Naive B cell (primary cell): ENCODE measurements at regions not wholly inside any gene's neighbourhood (a gene's known extent, or its start where the extent isn't known, plus 50 kb on each side); places are given as distances from the start of the nearest gene placed in this dataset.
A peak's percentile ranks its signal among the peaks of the same experiment; 100 is the strongest.

ENCODE experiments used
- ATAC-seq, 2 donors: fragments of 150-1000 bp; cut with Tn5 transposase; 2 replicates each; pipeline ENCODE4 v1.10.0; 2021; ENCODE audit warnings: low read depth in 2 of 2, mild to moderate bottlenecking in 2 of 2, moderate library complexity in 2 of 2
- DNase-seq: peaks from one replicate; pipeline ENCODE4 v3.0.0; 2022
- H3K27ac Mint-ChIP-seq, 6 donors: one replicate each; pipeline ENCODE4 v1.8.0; 2020 to 2022; ENCODE audit warnings: mild to moderate bottlenecking in 6 of 6, mixed read lengths in 6 of 6, moderate library complexity in 5 of 6, inconsistent platforms in 2 of 6
- H3K27me3 Mint-ChIP-seq, 3 donors: one replicate each; pipeline ENCODE4 v1.8.0; 2021 to 2022; ENCODE audit warnings: mixed read lengths in 3 of 3, mild to moderate bottlenecking in 1 of 3
- H3K36me3 Mint-ChIP-seq, 2 donors: one replicate each; pipeline ENCODE4 v1.8.0; 2020 to 2022; ENCODE audit warnings: mixed read lengths in 2 of 2, inconsistent platforms in 1 of 2, mild to moderate bottlenecking in 1 of 2
- H3K4me1 Mint-ChIP-seq, 3 donors: one replicate each; pipeline ENCODE4 v1.8.0; 2020 to 2022; ENCODE audit warnings: mixed read lengths in 3 of 3, inconsistent platforms in 1 of 3, mild to moderate bottlenecking in 1 of 3, moderate library complexity in 1 of 3
- H3K4me3 Mint-ChIP-seq, 8 donors: one replicate each; pipeline ENCODE4 v1.8.0; 2020 to 2022; ENCODE audit warnings: mild to moderate bottlenecking in 8 of 8, mixed read lengths in 8 of 8, moderate library complexity in 8 of 8, inconsistent platforms in 2 of 8
- H3K9me3 Mint-ChIP-seq, 7 donors: one replicate each; pipeline ENCODE4 v1.8.0; 2020 to 2022; ENCODE audit warnings: mixed read lengths in 7 of 7, mild to moderate bottlenecking in 5 of 7, inconsistent platforms in 2 of 7, moderate library complexity in 1 of 7

GRCh38 chr22:34567367-34567766, 498.6 kb upstream of the ISX start:
- Mint-ChIP-seq H3K36me3 (peaks cover 0 to 7% of the 10 kb centered on the region in 2 donors), H3K27ac (no peak overlapping the region), H3K4me3 (no peak overlapping the region), H3K27me3 (peaks cover 6 to 11% (median 9%) of the 10 kb centered on the region in 3 donors), H3K4me1 (no peaks in the 10 kb centered on the region), H3K9me3 (peaks cover 0 to 14% (median 5%) of the 10 kb centered on the region in 7 donors)
- ATAC-seq, result no peak
- no peak for DNase-seq

GRCh38 chr22:34570408-34570807, 495.6 kb upstream of the ISX start:
- Mint-ChIP-seq H3K27me3 (peaks cover 0 to 6% (median 0%) of the 10 kb centered on the region in 3 donors), H3K9me3 (peaks cover 0 to 17% (median 4%) of the 10 kb centered on the region in 7 donors), H3K36me3 (no peaks in the 10 kb centered on the region), H3K27ac (no peak overlapping the region), H3K4me1 (no peaks in the 10 kb centered on the region), H3K4me3 (no peak overlapping the region)
- ATAC-seq, result no peak
- DNase-seq, result no peak

GRCh38 chr22:34579519-34579918, 486.4 kb upstream of the ISX start:
- Mint-ChIP-seq H3K9me3 (peaks cover 0 to 10% (median 7%) of the 10 kb centered on the region in 7 donors), H3K27ac (no peak overlapping the region), H3K4me3 (no peak overlapping the region), H3K27me3 (peaks cover 0 to 5% (median 0%) of the 10 kb centered on the region in 3 donors), H3K36me3 (no peaks in the 10 kb centered on the region), H3K4me1 (no peaks in the 10 kb centered on the region)
- ATAC-seq, result no peak
- no peak for DNase-seq

- Mint-ChIP-seq H3K9me3 (peaks cover 0 to 4% (median 0%) of the 10 kb centered on the region in 7 donors), H3K27me3 (peaks cover 0 to 5% (median 5%) of the 10 kb centered on the region in 3 donors), H3K4me3 (no peak overlapping the region), H3K27ac (peak overlapping the region in 1 of 6 donors; percentile 50), H3K36me3 (no peaks in the 10 kb centered on the region), H3K4me1 (no peaks in the 10 kb centered on the region)
- DNase-seq, result no peak
- ATAC-seq, result no peak
Observed at GRCh38 chr22:34587357-34588356, 478.3 kb upstream of the ISX start.

- Mint-ChIP-seq H3K27me3 (peaks cover 0 to 5% (median 5%) of the 10 kb centered on the region in 3 donors), H3K27ac (no peak overlapping the region), H3K4me1 (no peaks in the 10 kb centered on the region), H3K36me3 (no peaks in the 10 kb centered on the region), H3K4me3 (no peak overlapping the region), H3K9me3 (peaks cover 0 to 3% (median under 1%) of the 10 kb centered on the region in 7 donors)
- ATAC-seq (no peak), DNase-seq (no peak)
Observed at GRCh38 chr22:34588871-34589545, 476.9 kb upstream of the ISX start.

- no peak overlapping the region for H3K27ac Mint-ChIP-seq
Observed at GRCh38 chr22:34592123-34592740, 473.7 kb upstream of the ISX start.

GRCh38 chr22:34599567-34599966, 466.4 kb upstream of the ISX start:
- Mint-ChIP-seq H3K27ac (no peak overlapping the region), H3K4me3 (no peak overlapping the region), H3K36me3 (no peaks in the 10 kb centered on the region), H3K4me1 (no peaks in the 10 kb centered on the region), H3K27me3 (peaks cover 0 to 8% (median 0%) of the 10 kb centered on the region in 3 donors), H3K9me3 (peaks cover 0 to 5% (median 0%) of the 10 kb centered on the region in 7 donors)
- no peak for DNase-seq
- ATAC-seq, result no peak

More at GRCh38 chr22:34592123-34592740, 473.7 kb upstream of the ISX start:
- Mint-ChIP-seq H3K27me3 (peaks cover 0 to 9% (median 5%) of the 10 kb centered on the region in 3 donors), H3K4me1 (no peaks in the 10 kb centered on the region), H3K9me3 (peaks cover 0 to 7% (median 3%) of the 10 kb centered on the region in 7 donors), H3K4me3 (no peak overlapping the region), H3K36me3 (no peaks in the 10 kb centered on the region)
- no peak for ATAC-seq
- DNase-seq, result no peak

- Mint-ChIP-seq H3K4me1 (no peaks in the 10 kb centered on the region), H3K27me3 (peaks cover 0 to 17% (median 0%) of the 10 kb centered on the region in 3 donors), H3K36me3 (no peaks in the 10 kb centered on the region), H3K4me3 (no peak overlapping the region), H3K27ac (no peak overlapping the region), H3K9me3 (peaks cover 0 to 2% (median 0%) of the 10 kb centered on the region in 7 donors)
- ATAC-seq, result no peak
- DNase-seq, result no peak
Observed at GRCh38 chr22:34604312-34604711, 461.6 kb upstream of the ISX start.

GRCh38 chr22:34608106-34608505, 457.9 kb upstream of the ISX start:
- Mint-ChIP-seq H3K27me3 (peaks cover 0 to 17% (median 0%) of the 10 kb centered on the region in 3 donors), H3K4me1 (no peaks in the 10 kb centered on the region), H3K9me3 (peaks cover 0 to 7% (median 5%) of the 10 kb centered on the region in 7 donors), H3K4me3 (no peak overlapping the region), H3K36me3 (no peaks in the 10 kb centered on the region), H3K27ac (no peak overlapping the region)
- no peak for ATAC-seq
- no peak for DNase-seq

GRCh38 chr22:34608540-34609115, 457.3 kb upstream of the ISX start:
- peaks cover 0 to 22% (median 0%) of the 10 kb centered on the region in 3 donors for H3K27me3 Mint-ChIP-seq
- H3K27ac Mint-ChIP-seq, result no peak overlapping the region
- no peak for DNase-seq
- no peak overlapping the region for H3K4me3 Mint-ChIP-seq
- H3K36me3 Mint-ChIP-seq, result no peaks in the 10 kb centered on the region
- no peak for ATAC-seq
- H3K4me1 Mint-ChIP-seq, result no peaks in the 10 kb centered on the region
- H3K9me3 Mint-ChIP-seq, result peaks cover 0 to 11% (median 6%) of the 10 kb centered on the region in 7 donors

GRCh38 chr22:34609646-34610045, 456.3 kb upstream of the ISX start:
- DNase-seq, result no peak
- no peak for ATAC-seq
- Mint-ChIP-seq H3K4me3 (no peak overlapping the region), H3K4me1 (no peaks in the 10 kb centered on the region), H3K36me3 (no peaks in the 10 kb centered on the region), H3K9me3 (peaks cover 0 to 11% (median 6%) of the 10 kb centered on the region in 7 donors), H3K27me3 (peaks cover 0 to 19% (median 0%) of the 10 kb centered on the region in 3 donors), H3K27ac (no peak overlapping the region)

- DNase-seq, result no peak
- Mint-ChIP-seq H3K9me3 (peaks cover 0 to 5% (median 0%) of the 10 kb centered on the region in 7 donors), H3K4me3 (no peak overlapping the region), H3K27ac (no peak overlapping the region), H3K4me1 (no peaks in the 10 kb centered on the region), H3K36me3 (no peaks in the 10 kb centered on the region), H3K27me3 (peaks cover 0 to 4% (median 0%) of the 10 kb centered on the region in 3 donors)
- no peak for ATAC-seq
Observed at GRCh38 chr22:34620161-34620560, 445.8 kb upstream of the ISX start.

GRCh38 chr22:34620832-34621231, 445.1 kb upstream of the ISX start:
- Mint-ChIP-seq H3K27ac (no peak overlapping the region), H3K9me3 (peaks cover 0 to 5% (median 0%) of the 10 kb centered on the region in 7 donors), H3K4me1 (no peaks in the 10 kb centered on the region), H3K36me3 (no peaks in the 10 kb centered on the region), H3K27me3 (peaks cover 0 to 4% (median 0%) of the 10 kb centered on the region in 3 donors), H3K4me3 (no peak overlapping the region)
- DNase-seq, result no peak
- no peak for ATAC-seq
